HG03520 (cell line): ENCODE measurements at regions not wholly inside any gene's neighbourhood (a gene's known extent, or its start where the extent isn't known, plus 50 kb on each side); places are given as distances from the start of the nearest gene placed in this dataset.

Experiments used
- ATAC-seq: cut with Tn5 transposase; IDR thresholded peaks from one replicate; pipeline ENCODE4 v1.9.1; 2021; ENCODE audit warnings: mild to moderate bottlenecking, moderate library complexity; ENCODE audit not compliant: unreplicated experiment

- ATAC-seq, result no peak
Measured at GRCh38 chr6:26280407-26280806, 84.6 kb upstream of the BTN3A2 start.

- no peak for ATAC-seq
Measured at GRCh38 chr6:26284537-26285142, 80.4 kb upstream of the BTN3A2 start.

- ATAC-seq, result peak; percentile 67
Measured at GRCh38 chr6:26285143-26286134, 79.6 kb upstream of the BTN3A2 start.

GRCh38 chr6:26286168-26286877 is 78.7 kb upstream of the BTN3A2 start:
- no peak for ATAC-seq

GRCh38 chr6:26288155-26288554 is 76.8 kb upstream of the BTN3A2 start:
- no peak for ATAC-seq

GRCh38 chr6:26290941-26291340 is 74.1 kb upstream of the BTN3A2 start:
- no peak for ATAC-seq

- ATAC-seq, result no peak
Measured at GRCh38 chr6:26292709-26293108, 72.3 kb upstream of the BTN3A2 start.

- ATAC-seq, result no peak
Measured at GRCh38 chr6:26294302-26294701, 70.7 kb upstream of the BTN3A2 start.

- ATAC-seq, result no peak
Measured at GRCh38 chr6:26295691-26296555, 69.1 kb upstream of the BTN3A2 start.

- no peak for ATAC-seq
Measured at GRCh38 chr6:26296556-26296856, 68.5 kb upstream of the BTN3A2 start.

- ATAC-seq, result no peak
Measured at GRCh38 chr6:26296857-26297648, 67.9 kb upstream of the BTN3A2 start.

- ATAC-seq, result no peak
Measured at GRCh38 chr6:26299286-26300042, 65.5 kb upstream of the BTN3A2 start.

- ATAC-seq, result no peak
Measured at GRCh38 chr6:26300043-26300331, 65.0 kb upstream of the BTN3A2 start.

- ATAC-seq, result no peak
Measured at GRCh38 chr6:26300359-26300758, 64.6 kb upstream of the BTN3A2 start.

GRCh38 chr6:26300828-26301227 is 64.2 kb upstream of the BTN3A2 start:
- ATAC-seq, result no peak

- ATAC-seq, result no peak
Measured at GRCh38 chr6:26301638-26302037, 63.4 kb upstream of the BTN3A2 start.

- no peak for ATAC-seq
Measured at GRCh38 chr6:26302941-26303559, 61.9 kb upstream of the BTN3A2 start.

GRCh38 chr6:26304213-26304796 is 60.7 kb upstream of the BTN3A2 start:
- no peak for ATAC-seq
